IMR-90 (cell line): ENCODE measurements at regions not wholly inside any gene's neighbourhood (a gene's known extent, or its start where the extent isn't known, plus 50 kb on each side); places are given as distances from the start of the nearest gene placed in this dataset.

ENCODE experiments used
- ATAC-seq: fragments of 200-7000 bp; cut with Tn5 transposase; 2 replicates; pipeline ENCODE4 v1.9.1; 2020; ENCODE audit warnings: low read depth, mild to moderate bottlenecking, moderate library complexity
- BruUV-seq: library from RNA; stranded (reverse); fragments of 400-500 nt; replicated peaks from 2 replicates; lab custom pipeline; 2021; lab: Mats Ljungman, UMichigan
- CTCF ChIA-PET: fragments of 300-600 bp; formaldehyde crosslinking; extraction: SDS; loops from one replicate; lab custom pipeline; 2021; ENCODE audit warnings: antibody characterized with exemption; lab: Yijun Ruan, JAX
- POLR2A ChIA-PET: fragments of 300-600 bp; sonication (Branson Sonifier 250); formaldehyde crosslinking; loops from one replicate; lab custom pipeline; 2022; ENCODE audit warnings: antibody characterized with exemption; ENCODE audit not compliant: unreplicated experiment; lab: Charles Lee
- DNase-seq: peaks from one replicate; pipeline ENCODE4 v3.0.0; 2013
- H2AFZ ChIP-seq: replicated peaks from 2 replicates; pipeline ENCODE3; 2013; ENCODE audit warnings: low read length, mild to moderate bottlenecking; ENCODE audit not compliant: poor library complexity
- H2AK5ac ChIP-seq: 2 replicates; pipeline ENCODE4 v1.6.1; 2013; ENCODE audit warnings: low read depth, low read length, inconsistent platforms
- H2AK9ac ChIP-seq: replicated peaks from 2 replicates; pipeline ENCODE3; 2013; ENCODE audit warnings: mild to moderate bottlenecking, low read depth, low read length, moderate library complexity; ENCODE audit not compliant: poor library complexity
- H2BK120ac ChIP-seq: 2 replicates; pipeline ENCODE4 v1.6.1; 2013; ENCODE audit warnings: low read depth, low read length, inconsistent platforms
- H2BK15ac ChIP-seq: 3 replicates; pipeline ENCODE4 v1.6.1; 2013; ENCODE audit warnings: low read depth, low read length, inconsistent platforms
- H2BK20ac ChIP-seq: 2 replicates; pipeline ENCODE4 v1.6.1; 2013; ENCODE audit warnings: low read depth, mild to moderate bottlenecking, inconsistent platforms, low read length, moderate library complexity
- H2BK5ac ChIP-seq: 2 replicates; pipeline ENCODE4 v1.6.1; 2013; ENCODE audit warnings: mild to moderate bottlenecking, low read depth, low read length, inconsistent platforms; ENCODE audit not compliant: poor library complexity, severe bottlenecking
- H3K14ac ChIP-seq: replicated peaks from 2 replicates; pipeline ENCODE4 v1.6.1; 2013; ENCODE audit warnings: low read depth, low read length, inconsistent platforms
- H3K18ac ChIP-seq: 2 replicates; pipeline ENCODE4 v1.6.1; 2013; ENCODE audit warnings: low read depth, low read length, control low read depth
- H3K23ac ChIP-seq: 2 replicates; pipeline ENCODE4 v1.6.1; 2013; ENCODE audit warnings: low read depth, low read length, inconsistent platforms
- H3K27ac ChIP-seq: 2 replicates; pipeline ENCODE4 v1.5.1; 2013; ENCODE audit warnings: mild to moderate bottlenecking, control low read depth, low read length; ENCODE audit not compliant: insufficient read depth
- H3K27me3 ChIP-seq: 2 replicates; pipeline ENCODE4 v1.6.1; 2013; ENCODE audit warnings: low read length; ENCODE audit not compliant: control insufficient read depth, insufficient read depth
- H3K36me3 ChIP-seq: 2 replicates; pipeline ENCODE4 v1.6.1; 2013; ENCODE audit warnings: low read length, mixed read lengths; ENCODE audit not compliant: control insufficient read depth, insufficient read depth
- H3K4ac ChIP-seq: 2 replicates; pipeline ENCODE4 v1.6.1; 2013; ENCODE audit warnings: low read depth, low read length, inconsistent platforms
- H3K4me1 ChIP-seq: 2 replicates; pipeline ENCODE4 v1.6.1; 2013; ENCODE audit warnings: low read length, mixed read lengths; ENCODE audit not compliant: control insufficient read depth, insufficient read depth
- H3K4me2 ChIP-seq: 2 replicates; pipeline ENCODE4 v1.6.1; 2013; ENCODE audit warnings: low read depth, mild to moderate bottlenecking, control low read depth, low read length, moderate library complexity
- H3K4me3 ChIP-seq: 2 replicates; pipeline ENCODE4 v1.5.1; 2013; ENCODE audit warnings: low read depth, mild to moderate bottlenecking, control low read depth, low read length, moderate library complexity; ENCODE audit not compliant: insufficient read depth
- H3K56ac ChIP-seq: 2 replicates; pipeline ENCODE4 v1.6.1; 2013; ENCODE audit warnings: low read length, inconsistent platforms; ENCODE audit not compliant: insufficient read depth; ENCODE audit errors: extremely low read depth
- H3K79me1 ChIP-seq, 2 experiments: 2 replicates each; pipeline ENCODE4 v1.6.1; 2013; ENCODE audit warnings: low read length in 2 of 2, inconsistent platforms in 1 of 2, low read depth in 1 of 2
- H3K9ac ChIP-seq: 2 replicates; pipeline ENCODE4 v1.6.1; 2013; ENCODE audit warnings: low read depth, low read length, control low read depth
- H3K9me1 ChIP-seq: 2 replicates; pipeline ENCODE4 v1.6.1; 2013; ENCODE audit warnings: low read length, inconsistent platforms; ENCODE audit not compliant: insufficient read depth
- H3K9me3 ChIP-seq: 2 replicates; pipeline ENCODE4 v1.6.1; 2013; ENCODE audit warnings: low read length; ENCODE audit not compliant: control insufficient read depth, insufficient read depth
- H4K20me1 ChIP-seq: 2 replicates; pipeline ENCODE4 v1.6.1; 2013; ENCODE audit warnings: low read length, inconsistent platforms; ENCODE audit not compliant: insufficient read depth
- H4K5ac ChIP-seq: 2 replicates; pipeline ENCODE4 v1.6.1; 2013; ENCODE audit warnings: mild to moderate bottlenecking, low read depth, low read length, control low read depth
- H4K8ac ChIP-seq, 2 experiments: 2 replicates each; pipeline ENCODE4 v1.6.1; 2013; ENCODE audit warnings: low read depth in 2 of 2, low read length in 2 of 2, control low read depth in 1 of 2, inconsistent platforms in 1 of 2
- H4K91ac ChIP-seq: 2 replicates; pipeline ENCODE4 v1.6.1; 2013; ENCODE audit warnings: low read depth, low read length, inconsistent platforms; ENCODE audit not compliant: insufficient read depth
- NFE2L2 ChIP-seq: fragments of 150-350 bp; IDR thresholded peaks from 2 replicates; pipeline ENCODE4 v1.6.1; 2016; ENCODE audit warnings: low read depth, mild to moderate bottlenecking, low read length
- WGBS, 2 experiments: methylation state at CpG; one replicate each; pipeline versions ENCODE4 v1.1.5 to v1.1.7; 2013; ENCODE audit warnings: missing lambda C conversion rate in 2 of 2; ENCODE audit not compliant: insufficient read length in 1 of 2; ENCODE audit errors: extremely low coverage in 2 of 2; 5-methylcytosine and 5-hydroxymethylcytosine counted together
- dilution Hi-C: fragments of 300-500 bp; cut with HindIII; formaldehyde crosslinking; loops from one replicate; pipeline ENCODE4 v1.14.3; 2018; ENCODE audit warnings: low sequenced_read_pairs; ENCODE audit not compliant: unreplicated experiment
- in situ Hi-C: fragments of 300-500 bp; cut with MboI; formaldehyde crosslinking; loops from 3 replicates; pipeline ENCODE4 v1.14.3; 2019; ENCODE audit warnings: low sequenced_read_pairs, inconsistent platforms, mixed read lengths
- intact Hi-C: fragments of 100-400 bp; cut with micrococcal nuclease; formaldehyde crosslinking; loops from 2 replicates; pipeline ENCODE4 v1.10.0; 2022

DNA sequence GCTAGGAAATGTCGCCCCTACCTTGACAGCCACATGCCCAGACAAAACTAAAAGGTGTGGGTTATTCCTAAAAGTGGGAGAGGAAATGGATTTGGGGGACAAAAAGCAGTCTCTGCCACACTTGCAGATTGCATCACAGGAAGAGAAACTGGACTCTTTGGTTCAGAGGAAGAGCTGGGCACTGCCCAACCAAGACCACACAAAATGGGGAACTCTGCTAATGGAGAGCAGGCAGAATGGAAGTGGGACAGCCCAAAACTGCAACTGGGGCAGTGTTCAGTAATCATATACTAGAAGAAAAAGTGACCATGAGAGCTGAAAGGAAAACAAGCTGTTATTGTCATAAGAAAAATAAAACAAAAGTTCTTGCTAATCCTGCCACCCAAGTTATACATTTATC lies 138.9 kb upstream of the FRMD4B start:
- dilution Hi-C loops, result no loop called here
- Histone ChIP-seq H3K36me3 (no peaks in the 10 kb centered on the region), H2BK5ac (no peak overlapping the region), H2AK9ac (no peak overlapping the region), H2AFZ (no peak overlapping the region), H3K4me2 (no peak overlapping the region), H4K5ac (no peak overlapping the region), H4K91ac (no peak overlapping the region), H3K4me1 (no peaks in the 10 kb centered on the region), H3K9ac (no peak overlapping the region), H2AK5ac (no peak overlapping the region), H3K27ac (no peak overlapping the region), H2BK120ac (no peak overlapping the region), H3K23ac (no peak overlapping the region), H3K27me3 (no peaks in the 10 kb centered on the region; the same call in 1 of the 2 replicates), H4K20me1 (no peaks in the 10 kb centered on the region), H3K18ac (no peak overlapping the region), H2BK20ac (no peak overlapping the region), H3K9me3 (no peaks in the 10 kb centered on the region), H3K9me1 (no peaks in the 10 kb centered on the region), H3K79me1 (no peaks in the 10 kb centered on the region), H3K4me3 (no peak overlapping the region), H3K4ac (no peak overlapping the region), H3K56ac (no peak overlapping the region), H3K14ac (no peak overlapping the region), H2BK15ac (no peak overlapping the region), H4K8ac (no peak overlapping the region)
- in situ Hi-C loops, result no loop called here
- no peak for TF ChIP-seq NFE2L2
- ATAC-seq, result no peak
- no peak for DNase-seq
- intact Hi-C loops, result no loop called here
- ChIA-PET POLR2A (no interaction called here), CTCF (no interaction called here)
- no CpG with 5 or more reads among the region's 1 CpG for WGBS, 2 experiments
- BruUV-seq, result no TSS peak
